ENCODE measurements at regions not wholly inside any gene's neighbourhood (a gene's known extent, or its start where the extent isn't known, plus 50 kb on each side); places are given as distances from the start of the nearest gene placed in this dataset.

GRCh38 chr11:25449091-25449490 is 882.8 kb upstream of the ANO3 start (continued):
- no peak for TF ChIP-seq REST (IDR thresholded peaks at IDR 0.05; ENCODE audit: unreplicated experiment)

- no peak overlapping the region for H2AFZ ChIP-seq
- H3K9me3 Mint-ChIP-seq: no peaks in the 10 kb centered on the region
- H3K4me3 Mint-ChIP-seq: no peak overlapping the region
- no peaks in the 10 kb centered on the region for H3F3A ChIP-seq (replicated peaks; ENCODE audit: low read depth)
- no peak overlapping the region for H3K27ac ChIP-seq (ENCODE audit: low read depth)
- H3K36me3 ChIP-seq (ENCODE audit: insufficient read depth): no peaks in the 10 kb centered on the region
- no peaks in the 10 kb centered on the region for H3K9me2 ChIP-seq (ENCODE audit: insufficient read depth)
- H3K79me2 ChIP-seq (replicated peaks; ENCODE audit: insufficient read depth): no peaks in the 10 kb centered on the region
- H3K27me3 Mint-ChIP-seq (ENCODE audit: insufficient read depth, low read depth, poor library complexity): no peaks in the 10 kb centered on the region
- H3K27me3 ChIP-seq (ENCODE audit: insufficient read depth): no peaks in the 10 kb centered on the region
- H3K36me3 Mint-ChIP-seq (ENCODE audit: low read depth): no peaks in the 10 kb centered on the region
- H3K4me2 ChIP-seq: no peak overlapping the region
- DNase-seq (ENCODE audit: low spot score) (no peak), ATAC-seq (no peak)
- H3K4me1 Mint-ChIP-seq: peaks cover 4% of the 10 kb centered on the region; the same call in 2 of the 3 replicates
- H4K20me1 ChIP-seq (replicated peaks; ENCODE audit: insufficient read depth): no peaks in the 10 kb centered on the region
- no peak overlapping the region for H3K27ac Mint-ChIP-seq
- H3K4me1 ChIP-seq (ENCODE audit: insufficient read depth): no peaks in the 10 kb centered on the region
- no peak overlapping the region for H3K4me3 ChIP-seq
- TF ChIP-seq JUNB (IDR thresholded peaks at IDR 0.05; ENCODE audit: unreplicated experiment): no peak
- TF ChIP-seq EZH2phosphoT487 (IDR thresholded peaks at IDR 0.05; ENCODE audit: unreplicated experiment): no peak
- no peak for TF ChIP-seq POLR2AphosphoS5 (IDR thresholded peaks at IDR 0.05; ENCODE audit: low read depth)
- no peak for TF ChIP-seq CTCF (conservative IDR thresholded peaks at IDR 0.05; ENCODE audit: low read depth in 2 of 2)
- no peak for TF ChIP-seq NANOG (IDR thresholded peaks at IDR 0.05; ENCODE audit: borderline replicate concordance)
- TF ChIP-seq REST (IDR thresholded peaks at IDR 0.05; ENCODE audit: unreplicated experiment): no peak
- TF ChIP-seq ZNF114 (CRISPR knock-in tag; IDR thresholded peaks at IDR 0.05): no peak
- no peak for TF ChIP-seq EZH2 (IDR thresholded peaks at IDR 0.05; ENCODE audit: low read depth, unreplicated experiment)
- TF ChIP-seq ETS1 (IDR thresholded peaks at IDR 0.05): no peak
- TF ChIP-seq STAT1 (IDR thresholded peaks at IDR 0.05; ENCODE audit: unreplicated experiment): no peak
- no peak for TF ChIP-seq CREB1 (CRISPR knock-in tag; IDR thresholded peaks at IDR 0.05; ENCODE audit: low read depth)
- no peak for TF ChIP-seq ZNF331 (CRISPR knock-in tag; IDR thresholded peaks at IDR 0.05; ENCODE audit: low read depth)
Measured at GRCh38 chr11:25453471-25453870, 878.5 kb upstream of the ANO3 start.

Data from GM23338 (cell line).